ENCODE measurements at regions not wholly inside any gene's neighbourhood (a gene's known extent, or its start where the extent isn't known, plus 50 kb on each side); places are given as distances from the start of the nearest gene placed in this dataset.

GRCh38 chr12:125240717-125241116 lies 175.5 kb downstream of the AACS start:
- Histone ChIP-seq H3K27me3 (no peaks in the 10 kb centered on the region), H3K27ac (no peak overlapping the region), H3K4me3 (no peak overlapping the region), H3K9me3 (no peaks in the 10 kb centered on the region), H3K4me1 (no peaks in the 10 kb centered on the region), H3K36me3 (no peaks in the 10 kb centered on the region)
- no peak for DNase-seq
- no peak for TF ChIP-seq CTCF (IDR thresholded peaks at IDR 0.05)
- TF ChIP-seq POLR2A (IDR thresholded peaks at IDR 0.05) = no peak

GRCh38 chr12:125243811-125244210 lies 178.6 kb downstream of the AACS start:
- Histone ChIP-seq H3K4me1 (no peaks in the 10 kb centered on the region), H3K4me3 (no peak overlapping the region), H3K27ac (no peak overlapping the region), H3K27me3 (no peaks in the 10 kb centered on the region), H3K9me3 (no peaks in the 10 kb centered on the region), H3K36me3 (no peaks in the 10 kb centered on the region)
- no peak for TF ChIP-seq POLR2A (IDR thresholded peaks at IDR 0.05)
- no peak for TF ChIP-seq CTCF (IDR thresholded peaks at IDR 0.05)
- DNase-seq = no peak

GRCh38 chr12:125244338-125244737 lies 179.1 kb downstream of the AACS start:
- no peak for DNase-seq
- no peak overlapping the region for H3K27ac ChIP-seq
- no peak overlapping the region for H3K4me3 ChIP-seq

GRCh38 chr12:125245581-125246557 lies 180.6 kb downstream of the AACS start:
- peak overlapping the region in 1 of 4 donors; percentile 19 for H3K27ac ChIP-seq
- no peaks in the 10 kb centered on the region for H3K36me3 ChIP-seq
- H3K4me1 ChIP-seq = no peaks in the 10 kb centered on the region
- TF ChIP-seq POLR2A (IDR thresholded peaks at IDR 0.05) = no peak
- TF ChIP-seq CTCF (IDR thresholded peaks at IDR 0.05) = no peak
- DNase-seq = no peak
- H3K9me3 ChIP-seq = no peaks in the 10 kb centered on the region
- H3K4me3 ChIP-seq = no peak overlapping the region
- H3K27me3 ChIP-seq = no peaks in the 10 kb centered on the region

More at GRCh38 chr12:125244338-125244737, 179.1 kb downstream of the AACS start:
- Histone ChIP-seq H3K9me3 (no peaks in the 10 kb centered on the region), H3K36me3 (no peaks in the 10 kb centered on the region), H3K4me1 (no peaks in the 10 kb centered on the region), H3K27me3 (no peaks in the 10 kb centered on the region)
- TF ChIP-seq CTCF (IDR thresholded peaks at IDR 0.05) = no peak
- TF ChIP-seq POLR2A (IDR thresholded peaks at IDR 0.05) = no peak

- H3K4me3 ChIP-seq = no peak overlapping the region
- H3K36me3 ChIP-seq = no peaks in the 10 kb centered on the region
- no peak overlapping the region for H3K27ac ChIP-seq
- no peaks in the 10 kb centered on the region for H3K27me3 ChIP-seq
- no peak for DNase-seq
- no peak for TF ChIP-seq POLR2A (IDR thresholded peaks at IDR 0.05)
- TF ChIP-seq CTCF (IDR thresholded peaks at IDR 0.05) = no peak
- no peaks in the 10 kb centered on the region for H3K4me1 ChIP-seq
- no peaks in the 10 kb centered on the region for H3K9me3 ChIP-seq
Observed at GRCh38 chr12:125247477-125247876, 182.2 kb downstream of the AACS start.
